GM12875 (cell line): ENCODE measurements at regions not wholly inside any gene's neighbourhood (a gene's known extent, or its start where the extent isn't known, plus 50 kb on each side); places are given as distances from the start of the nearest gene placed in this dataset.

ENCODE experiments used
- H3K4me3 ChIP-seq: one replicate; pipeline ENCODE4 v1.5.1; 2011; ENCODE audit warnings: low read depth, low read length, control low read depth
- TF ChIP-seq, protein P1 (sequence below): IDR thresholded peaks from 2 replicates; pipeline ENCODE4 v1.5.1; 2011; ENCODE audit warnings: low read depth, mild to moderate bottlenecking, control low read depth, inconsistent platforms, low read length, moderate library complexity, borderline replicate concordance; ENCODE audit not compliant: insufficient read depth

DNA sequence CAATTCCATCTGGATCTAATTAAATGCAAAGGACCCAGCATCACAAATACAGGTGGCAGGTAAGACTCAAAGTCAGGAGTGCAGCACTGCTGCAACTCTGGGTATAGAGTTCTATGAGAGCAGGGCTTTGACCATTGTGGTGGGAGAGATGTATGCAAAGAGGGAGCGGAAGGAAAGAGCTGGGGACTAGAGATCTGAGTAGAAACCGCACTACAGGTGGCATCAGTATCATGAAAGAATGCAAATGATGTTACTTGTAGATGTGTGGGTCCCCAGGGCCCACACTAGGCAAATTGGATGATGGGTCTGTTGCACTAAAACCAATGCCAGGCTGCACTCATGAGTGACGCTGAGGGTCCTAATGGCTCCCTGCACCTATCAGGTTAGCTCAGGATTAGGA is 287.1 kb upstream of the ASIC2 start:
- TF ChIP-seq, protein P1, sequence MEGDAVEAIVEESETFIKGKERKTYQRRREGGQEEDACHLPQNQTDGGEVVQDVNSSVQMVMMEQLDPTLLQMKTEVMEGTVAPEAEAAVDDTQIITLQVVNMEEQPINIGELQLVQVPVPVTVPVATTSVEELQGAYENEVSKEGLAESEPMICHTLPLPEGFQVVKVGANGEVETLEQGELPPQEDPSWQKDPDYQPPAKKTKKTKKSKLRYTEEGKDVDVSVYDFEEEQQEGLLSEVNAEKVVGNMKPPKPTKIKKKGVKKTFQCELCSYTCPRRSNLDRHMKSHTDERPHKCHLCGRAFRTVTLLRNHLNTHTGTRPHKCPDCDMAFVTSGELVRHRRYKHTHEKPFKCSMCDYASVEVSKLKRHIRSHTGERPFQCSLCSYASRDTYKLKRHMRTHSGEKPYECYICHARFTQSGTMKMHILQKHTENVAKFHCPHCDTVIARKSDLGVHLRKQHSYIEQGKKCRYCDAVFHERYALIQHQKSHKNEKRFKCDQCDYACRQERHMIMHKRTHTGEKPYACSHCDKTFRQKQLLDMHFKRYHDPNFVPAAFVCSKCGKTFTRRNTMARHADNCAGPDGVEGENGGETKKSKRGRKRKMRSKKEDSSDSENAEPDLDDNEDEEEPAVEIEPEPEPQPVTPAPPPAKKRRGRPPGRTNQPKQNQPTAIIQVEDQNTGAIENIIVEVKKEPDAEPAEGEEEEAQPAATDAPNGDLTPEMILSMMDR: no peak
- no peak overlapping the region for H3K4me3 ChIP-seq

DNA sequence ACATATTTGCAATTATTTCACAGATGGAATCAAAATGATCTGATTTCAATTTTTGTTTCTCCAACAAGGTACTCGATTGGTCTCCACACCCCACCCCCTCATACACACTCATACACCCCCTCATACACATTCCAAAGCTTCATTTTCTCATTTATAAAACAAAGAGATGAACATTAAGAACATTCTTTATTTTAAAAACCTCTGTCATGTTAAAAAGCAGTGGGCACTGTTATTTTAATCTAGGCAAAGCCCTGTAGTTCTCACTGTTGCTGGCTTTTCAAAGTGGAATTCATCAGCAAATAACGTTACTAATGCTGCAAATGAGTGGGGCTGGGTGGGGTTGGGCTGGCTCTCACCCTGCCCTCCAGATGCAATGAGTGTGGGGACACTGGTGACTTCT is 289.6 kb upstream of the ASIC2 start:
- no peak overlapping the region for H3K4me3 ChIP-seq
- TF ChIP-seq, protein P1: no peak

DNA sequence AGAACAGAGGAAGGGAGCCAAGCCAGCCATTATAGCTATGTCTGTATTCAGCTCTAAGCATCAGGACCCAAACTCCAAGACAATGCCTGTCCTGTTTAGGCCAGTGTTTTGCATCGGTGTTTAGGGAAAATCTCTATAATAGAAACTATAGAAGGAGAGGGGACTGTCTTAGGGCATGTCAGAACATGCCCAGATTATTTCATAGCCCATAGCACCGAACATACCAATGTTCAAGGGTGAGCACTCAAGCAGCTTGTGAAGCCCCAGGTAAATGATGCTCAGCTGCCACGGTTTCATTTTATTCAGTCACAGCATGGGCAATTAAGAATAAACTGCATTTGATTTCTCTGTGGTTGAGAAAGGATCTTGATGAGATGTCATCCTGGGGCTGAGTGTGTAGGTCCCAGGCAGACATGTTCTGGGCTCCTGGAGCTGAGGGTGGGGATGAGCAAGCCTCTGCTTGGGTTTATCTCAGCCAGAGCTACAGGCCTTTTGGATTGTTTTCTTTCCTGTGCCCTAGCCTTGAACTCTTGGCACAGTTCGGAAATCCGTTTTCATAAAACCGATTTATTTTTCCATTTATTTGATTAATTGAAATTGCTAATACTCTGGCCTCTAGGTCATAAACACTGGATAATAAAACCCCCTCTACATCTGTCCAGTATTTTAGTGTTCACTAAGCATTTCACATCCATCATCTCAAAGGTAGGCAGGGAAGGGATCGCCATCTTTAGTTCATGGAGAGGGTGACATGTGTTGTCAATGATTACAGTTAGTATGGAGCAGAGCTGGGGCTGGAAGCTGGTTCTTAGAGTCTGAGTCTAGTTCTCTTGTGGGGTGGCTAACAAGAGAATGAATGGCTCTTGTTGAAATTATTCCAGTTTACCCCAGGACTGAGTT is 290.7 kb upstream of the ASIC2 start:
- TF ChIP-seq, protein P1: no peak
- no peak overlapping the region for H3K4me3 ChIP-seq

DNA sequence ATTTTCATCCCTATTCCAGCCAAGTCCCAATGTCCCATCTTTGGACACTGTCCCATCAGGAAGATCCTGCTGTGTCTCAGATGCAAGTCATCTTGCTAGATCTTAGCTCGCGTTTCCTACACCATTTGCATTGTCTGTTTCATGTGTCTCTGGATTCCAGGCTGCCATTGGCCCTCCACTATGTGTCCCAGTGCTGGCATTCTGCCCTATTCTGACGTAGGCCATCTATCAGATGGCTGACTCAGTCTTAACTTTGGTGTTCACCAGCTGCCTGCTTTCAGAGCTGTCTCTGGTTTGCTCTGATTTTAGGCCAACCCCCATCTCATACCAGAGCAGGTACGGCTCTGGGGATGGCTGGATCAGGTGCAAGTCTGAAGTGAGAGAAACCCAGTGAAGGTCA is 300.9 kb upstream of the ASIC2 start:
- H3K4me3 ChIP-seq: no peak overlapping the region
- TF ChIP-seq, protein P1: no peak

DNA sequence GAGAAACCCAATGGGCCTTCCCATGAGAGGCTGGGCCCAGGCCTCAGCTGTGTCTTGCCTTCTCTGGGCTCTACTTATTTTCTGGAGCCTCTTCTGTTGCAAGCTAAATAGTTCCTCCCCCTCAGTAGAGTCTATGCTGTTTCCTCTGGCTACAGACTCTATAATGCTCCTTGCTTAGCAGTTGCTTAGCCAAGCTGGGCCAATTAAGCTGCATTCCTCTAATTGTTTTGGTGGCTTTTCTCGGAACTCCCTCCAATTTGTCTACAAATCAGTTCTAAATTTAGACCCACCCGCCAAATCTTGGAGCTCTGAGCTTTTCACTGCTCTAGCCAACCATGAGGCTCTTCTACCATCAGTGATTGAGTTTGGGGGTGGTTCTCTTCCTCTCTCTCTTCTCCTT is 302.7 kb upstream of the ASIC2 start:
- TF ChIP-seq, protein P1: no peak
- no peak overlapping the region for H3K4me3 ChIP-seq

DNA sequence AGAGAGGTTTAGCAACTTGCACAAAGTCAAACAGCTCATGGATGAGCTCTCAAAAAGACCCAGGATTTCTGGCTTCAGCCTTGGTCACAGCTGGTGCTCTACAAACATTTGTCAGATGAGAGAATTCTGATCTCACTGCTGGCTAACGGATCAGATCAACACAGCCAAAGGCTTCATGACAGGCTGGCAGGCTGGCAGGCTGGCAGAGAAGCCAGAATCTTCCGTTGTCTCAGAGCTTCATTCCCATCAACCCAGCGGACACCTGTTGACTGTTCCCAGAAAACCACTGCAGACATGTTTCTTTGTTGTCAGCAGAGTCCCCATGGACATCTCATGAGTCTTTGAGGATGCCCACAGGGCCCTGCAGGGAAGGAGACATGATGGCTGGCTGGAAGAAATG is 303.8 kb upstream of the ASIC2 start:
- TF ChIP-seq, protein P1: no peak
- no peak overlapping the region for H3K4me3 ChIP-seq

DNA sequence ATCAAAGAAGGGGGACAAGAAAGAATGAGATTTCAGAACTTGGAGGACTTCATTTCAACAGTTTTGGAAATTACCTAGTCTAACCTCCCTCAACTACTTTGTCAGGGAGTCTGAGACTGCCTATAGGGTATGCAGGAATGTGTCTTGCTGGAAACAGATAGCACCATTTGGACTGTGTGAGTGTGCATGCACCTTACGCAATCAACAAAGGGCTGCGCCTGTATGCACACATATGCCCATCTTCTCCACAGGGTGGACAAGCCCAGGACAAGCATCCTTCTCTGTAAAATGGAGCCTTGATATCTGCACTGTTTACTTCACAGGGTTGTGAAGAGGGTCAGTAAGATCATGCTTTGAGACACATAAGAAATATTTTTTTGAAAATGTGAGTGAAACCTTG is 305.7 kb upstream of the ASIC2 start:
- TF ChIP-seq, protein P1: no peak

More for the DNA sequence above, 305.7 kb upstream of the ASIC2 start:
- H3K4me3 ChIP-seq: no peak overlapping the region
